GM19099 (cell line): ENCODE measurements at regions not wholly inside any gene's neighbourhood (a gene's known extent, or its start where the extent isn't known, plus 50 kb on each side); places are given as distances from the start of the nearest gene placed in this dataset.

Experiments
- POLR2A ChIP-seq: IDR thresholded peaks from 3 replicates; pipeline ENCODE4 v1.6.1; 2011; ENCODE audit warnings: low read depth; ENCODE audit not compliant: insufficient read length; ENCODE audit errors: extremely low read depth

GRCh38 chr16:85475233-85475632 lies 137.9 kb upstream of the GSE1 start:
- no peak for TF ChIP-seq POLR2A

- no peak for TF ChIP-seq POLR2A
Measured at GRCh38 chr16:85475691-85476300, 137.3 kb upstream of the GSE1 start.

- TF ChIP-seq POLR2A, result no peak
Measured at GRCh38 chr16:85476389-85476788, 136.7 kb upstream of the GSE1 start.

- TF ChIP-seq POLR2A, result no peak
Measured at GRCh38 chr16:85477801-85478363, 135.2 kb upstream of the GSE1 start.

- TF ChIP-seq POLR2A, result no peak
Measured at GRCh38 chr16:85479972-85480726, 133.0 kb upstream of the GSE1 start.

GRCh38 chr16:85480727-85481101 lies 132.4 kb upstream of the GSE1 start:
- TF ChIP-seq POLR2A, result no peak

- no peak for TF ChIP-seq POLR2A
Measured at GRCh38 chr16:85481206-85481605, 131.9 kb upstream of the GSE1 start.

- TF ChIP-seq POLR2A, result no peak
Measured at GRCh38 chr16:85481738-85482137, 131.4 kb upstream of the GSE1 start.

GRCh38 chr16:85483424-85483823 lies 129.7 kb upstream of the GSE1 start:
- TF ChIP-seq POLR2A, result no peak

GRCh38 chr16:85484347-85485300 lies 128.5 kb upstream of the GSE1 start:
- TF ChIP-seq POLR2A, result no peak

- TF ChIP-seq POLR2A, result no peak
Measured at GRCh38 chr16:85485379-85485778, 127.7 kb upstream of the GSE1 start.

GRCh38 chr16:85486256-85486915 lies 126.7 kb upstream of the GSE1 start:
- no peak for TF ChIP-seq POLR2A

- TF ChIP-seq POLR2A, result no peak
Measured at GRCh38 chr16:85488414-85488813, 124.7 kb upstream of the GSE1 start.

- no peak for TF ChIP-seq POLR2A
Measured at GRCh38 chr16:85490407-85491057, 122.6 kb upstream of the GSE1 start.

GRCh38 chr16:85491058-85491771 lies 121.9 kb upstream of the GSE1 start:
- no peak for TF ChIP-seq POLR2A
